Hippocampal formation (tissue), 2 donors: ENCODE measurements at regions not wholly inside any gene's neighbourhood (a gene's known extent, or its start where the extent isn't known, plus 50 kb on each side); places are given as distances from the start of the nearest gene placed in this dataset.

ENCODE experiments used
- DNase-seq, 2 donors: peaks; one replicate each; lab custom pipeline; 2025; lab: John Stamatoyannopoulos, UW

- no peak for DNase-seq
Observed at GRCh38 chr15:62547584-62547983, 382.5 kb upstream of the C2CD4B start.

DNA sequence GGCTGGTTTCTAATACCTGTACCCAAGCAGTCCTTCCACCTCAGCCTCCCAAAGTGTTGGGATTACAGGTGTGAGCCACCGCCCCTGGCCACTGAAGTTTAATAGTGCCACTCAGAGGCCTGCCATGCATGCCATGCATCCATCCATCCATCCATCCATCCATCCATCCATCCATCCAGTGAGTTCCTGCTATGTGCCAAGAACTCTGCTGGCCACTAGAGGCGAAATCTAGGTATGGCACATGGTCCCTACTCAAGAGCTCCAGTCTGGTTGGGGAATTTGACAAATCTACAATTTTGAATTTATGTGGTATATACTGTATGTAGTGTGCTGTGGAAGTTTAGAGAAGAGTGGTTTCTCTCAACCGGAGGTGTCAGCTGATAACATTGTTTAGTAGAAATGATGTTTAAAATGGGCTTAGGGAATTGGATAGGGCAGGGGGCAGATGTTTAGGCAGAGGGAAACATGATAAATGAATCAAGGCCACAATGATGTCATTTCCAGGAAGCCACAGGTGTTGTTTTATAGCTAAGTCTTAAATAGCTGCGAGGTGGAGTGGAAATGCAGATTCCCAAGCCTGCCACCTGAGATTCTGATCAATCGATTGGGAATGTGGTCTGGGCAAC, 384.4 kb upstream of the C2CD4B start:
- DNase-seq = no peak

DNA sequence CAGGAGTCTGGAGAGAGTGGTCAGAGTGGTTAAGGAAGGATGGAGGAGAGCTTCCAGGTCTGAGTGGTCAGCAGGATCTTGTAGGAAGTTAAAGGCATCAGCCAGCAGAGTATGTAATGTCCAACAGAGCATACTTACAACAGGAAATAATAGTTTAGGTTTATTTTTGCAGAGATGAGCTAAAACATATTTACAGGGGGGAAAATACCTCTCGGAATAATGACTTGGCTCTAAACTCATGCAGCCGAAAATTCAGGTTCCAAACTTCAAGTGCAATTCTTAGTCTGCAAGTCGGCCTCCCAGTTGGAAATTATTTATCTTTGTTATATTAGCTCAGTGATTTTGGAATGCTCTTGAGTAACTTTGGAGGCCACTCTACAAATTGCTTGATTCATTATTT, 385.0 kb upstream of the C2CD4B start:
- DNase-seq = no peak

DNA sequence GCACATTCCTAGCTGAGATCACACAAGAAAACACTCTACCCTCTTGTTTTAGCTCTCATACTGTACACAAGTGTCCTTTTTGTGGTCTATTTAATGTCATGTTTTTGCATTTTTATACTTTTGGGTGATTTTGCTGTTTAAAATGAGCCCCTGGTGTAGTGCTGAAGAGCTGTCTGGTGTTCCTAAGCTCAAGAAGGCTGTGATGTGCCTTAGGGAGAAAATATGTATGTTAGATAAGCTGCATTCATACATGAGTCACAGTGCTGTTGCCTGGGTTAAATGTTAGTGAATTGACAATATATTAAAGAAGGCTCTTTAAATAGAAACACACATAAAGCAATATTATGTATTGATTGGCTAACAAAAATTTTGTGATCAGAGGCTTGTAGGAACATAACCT, 387.4 kb upstream of the C2CD4B start:
- no peak for DNase-seq

DNA sequence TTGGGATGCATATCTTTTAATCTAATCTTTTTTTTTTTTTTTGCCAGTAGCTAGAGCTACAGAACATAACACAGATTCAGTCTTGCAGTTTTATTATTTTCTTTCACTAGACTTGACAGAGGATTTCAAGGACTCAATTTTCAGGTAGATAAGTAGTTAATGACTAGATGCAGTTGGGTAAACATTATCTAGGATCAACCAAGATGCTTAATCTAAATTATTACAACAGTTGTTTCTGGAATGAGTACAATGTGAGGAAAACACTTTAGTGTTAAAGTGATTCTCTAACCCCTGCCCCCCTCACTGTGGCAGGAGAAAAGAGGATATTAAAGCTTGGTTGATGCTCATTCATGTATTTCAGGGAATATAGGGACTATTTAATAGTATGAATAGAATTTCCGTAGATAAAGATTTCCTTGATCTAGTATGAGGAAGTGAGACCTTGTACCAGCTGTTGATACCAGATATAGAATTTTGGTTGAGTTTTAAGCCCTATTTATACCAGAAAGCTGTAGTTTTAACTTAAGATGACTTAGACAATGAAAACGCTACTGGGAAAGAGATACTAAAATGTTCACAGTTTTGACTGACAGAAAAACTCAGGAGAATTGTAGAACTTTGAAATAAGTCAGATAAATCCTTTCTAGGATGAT, 389.0 kb upstream of the C2CD4B start:
- no peak for DNase-seq

- peak in 1 of 2 donors; percentile 24 for DNase-seq
Observed at GRCh38 chr15:62558640-62559380, 393.7 kb upstream of the C2CD4B start.

DNA sequence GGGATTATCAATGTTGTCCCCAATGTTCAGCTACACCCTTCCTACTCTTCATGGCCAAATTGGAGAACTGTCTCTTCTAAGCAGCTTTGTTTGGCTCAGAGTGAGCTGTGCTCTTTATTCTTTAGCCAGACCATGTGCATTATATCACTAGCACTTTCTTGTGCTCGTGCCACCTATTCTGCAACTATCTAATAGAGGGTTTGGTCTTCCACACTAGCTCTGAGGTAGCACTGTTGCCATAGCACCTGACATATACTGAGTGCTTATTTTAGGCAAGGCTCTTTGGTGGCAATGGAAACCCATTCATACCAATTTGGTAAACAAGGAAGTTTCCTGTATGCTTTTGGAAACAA, 394.3 kb upstream of the C2CD4B start:
- no peak for DNase-seq

- no peak for DNase-seq
Observed at GRCh38 chr15:62561059-62561519, 396.0 kb upstream of the C2CD4B start.

DNA sequence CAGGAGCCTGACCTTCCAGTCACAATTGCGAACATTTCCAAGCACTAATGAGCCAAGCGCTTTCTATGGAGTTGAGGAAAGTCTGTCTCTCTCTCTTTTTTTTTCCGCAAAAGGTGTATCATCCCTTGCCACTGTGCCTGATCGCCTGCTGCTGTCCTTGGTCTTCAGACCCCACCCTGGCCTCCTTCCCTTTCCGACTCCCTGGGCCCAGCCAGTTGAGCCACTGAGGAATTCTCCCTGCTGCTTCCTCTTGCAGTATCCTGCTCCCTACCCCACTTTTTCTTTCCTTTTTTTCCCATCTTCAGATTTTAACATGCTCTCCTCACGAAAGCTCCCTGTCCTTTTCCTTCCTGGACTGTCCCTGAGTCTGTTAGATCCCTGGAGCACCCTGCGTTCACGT, 396.5 kb upstream of the C2CD4B start:
- no peak for DNase-seq

DNA sequence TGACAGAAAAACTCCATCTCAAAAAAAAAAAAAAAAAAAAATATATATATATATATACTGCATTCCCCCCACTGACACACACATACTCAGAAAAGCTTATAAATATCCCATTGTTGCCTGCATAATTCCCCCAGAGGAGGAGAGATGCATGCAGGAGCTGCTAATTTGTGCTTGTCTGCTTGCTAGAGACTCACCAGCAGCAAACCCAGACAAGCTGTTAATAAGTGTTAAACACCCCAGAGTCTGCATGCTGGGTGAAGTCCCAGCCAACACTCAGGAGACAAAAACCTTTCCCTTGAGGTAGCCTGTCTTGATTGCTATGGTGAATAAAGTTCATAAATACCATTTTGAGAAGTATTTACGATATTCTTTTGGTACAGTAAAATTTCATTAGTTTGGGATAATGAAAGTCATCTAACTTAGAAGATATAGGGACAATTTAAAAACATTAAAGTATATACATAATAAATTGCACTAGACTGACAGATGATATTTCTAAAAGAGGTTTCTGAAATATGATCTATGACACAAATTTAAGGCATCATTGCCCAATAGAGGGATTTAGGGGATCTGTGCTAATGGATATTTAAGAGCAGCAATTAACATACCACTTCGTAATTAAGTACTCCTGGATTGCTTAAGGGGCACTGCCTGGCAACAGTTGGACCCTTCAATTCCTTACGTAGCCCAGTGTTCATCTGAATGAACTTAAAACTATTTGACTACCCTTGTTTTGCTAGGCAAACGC, 400.0 kb upstream of the C2CD4B start:
- DNase-seq = no peak

- no peak for DNase-seq
Observed at GRCh38 chr15:62565634-62566026, 400.5 kb upstream of the C2CD4B start.

GRCh38 chr15:62566248-62566647, 401.2 kb upstream of the C2CD4B start:
- no peak for DNase-seq

GRCh38 chr15:62567501-62567900, 402.4 kb upstream of the C2CD4B start:
- no peak for DNase-seq

DNA sequence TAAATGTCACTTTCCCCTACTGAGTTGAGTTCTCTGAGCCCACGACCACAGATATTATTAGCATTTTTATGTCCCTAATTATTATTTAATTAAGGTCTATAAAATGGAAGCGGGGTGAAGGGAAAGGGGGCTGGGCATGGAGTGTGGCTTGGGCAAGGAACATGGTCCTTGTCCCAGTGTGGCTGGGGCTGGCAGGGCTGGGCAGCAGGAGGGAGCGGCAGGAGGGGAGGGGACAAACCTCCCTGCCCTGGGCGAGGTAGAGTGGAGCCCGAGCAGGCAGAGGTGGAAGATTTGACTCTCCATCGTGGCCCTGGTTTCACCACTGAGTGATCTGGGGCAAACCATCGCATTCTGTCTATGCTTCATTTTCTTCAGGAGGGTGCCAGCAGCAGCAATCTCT, 402.9 kb upstream of the C2CD4B start:
- no peak for DNase-seq

DNA sequence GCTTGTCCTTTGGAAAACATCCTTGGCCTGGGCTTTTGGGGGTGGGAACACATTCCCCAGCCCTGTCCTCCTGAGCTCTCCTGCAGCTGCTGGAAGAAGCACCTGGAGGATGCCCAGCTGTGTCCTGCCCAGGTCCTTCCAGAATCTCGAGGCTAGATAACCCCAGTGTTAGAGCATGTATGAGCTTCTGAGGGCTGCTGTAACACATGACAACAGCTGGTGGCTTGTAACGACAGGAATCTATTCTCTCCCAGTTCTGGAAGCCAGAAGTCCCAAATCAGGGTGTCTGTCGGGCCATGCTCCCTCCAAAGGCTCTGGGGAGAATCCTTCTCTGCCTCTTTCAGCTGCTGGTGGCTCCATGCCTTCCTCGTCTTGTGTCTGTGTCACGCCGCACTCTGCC, 403.6 kb upstream of the C2CD4B start:
- no peak for DNase-seq

- DNase-seq = no peak
Observed at GRCh38 chr15:62569460-62570404, 404.6 kb upstream of the C2CD4B start.

GRCh38 chr15:62570405-62570783, 405.3 kb upstream of the C2CD4B start:
- no peak for DNase-seq

DNA sequence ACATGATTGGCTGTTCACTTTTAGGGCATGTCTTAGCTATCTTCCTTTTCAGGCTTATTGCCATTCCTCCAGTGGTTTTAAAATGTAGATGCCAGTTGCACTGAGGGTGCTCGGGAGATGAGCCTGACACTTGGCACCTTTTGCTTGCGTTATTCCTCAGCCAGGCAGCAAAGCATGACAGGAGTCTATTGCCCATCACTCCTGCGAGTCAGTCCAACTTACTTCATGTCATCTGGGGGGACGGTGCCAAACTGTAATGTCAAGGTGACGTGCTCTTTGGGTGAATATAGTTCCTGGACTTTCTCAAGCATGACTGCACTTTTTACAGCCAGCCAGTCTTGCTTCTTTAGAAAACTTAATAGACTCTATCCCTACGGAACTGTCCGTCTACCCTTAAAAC, 406.0 kb upstream of the C2CD4B start:
- DNase-seq = no peak

GRCh38 chr15:62572797-62573196, 407.7 kb upstream of the C2CD4B start:
- no peak for DNase-seq

GRCh38 chr15:62573876-62574275, 408.8 kb upstream of the C2CD4B start:
- no peak for DNase-seq

GRCh38 chr15:62578546-62578945, 413.5 kb upstream of the C2CD4B start:
- no peak for DNase-seq

DNA sequence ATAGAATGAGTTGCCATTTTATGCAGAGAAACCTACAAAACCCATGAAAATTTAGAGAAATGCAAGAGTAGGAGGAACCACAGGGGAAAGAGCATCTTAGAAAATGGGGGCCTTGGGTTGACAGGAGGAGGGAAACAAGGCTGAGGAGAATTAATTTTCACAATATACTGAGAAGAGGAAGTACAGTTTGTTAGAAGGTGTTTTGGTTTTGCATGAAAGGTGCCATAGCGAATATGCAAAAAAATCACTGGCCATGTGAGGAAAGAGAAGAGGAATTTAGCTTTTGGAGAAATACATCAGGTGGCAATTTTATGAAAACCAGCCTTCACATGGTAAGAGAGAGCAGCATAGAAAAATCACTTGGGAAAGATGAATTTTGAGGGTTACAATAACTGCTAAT, 413.9 kb upstream of the C2CD4B start:
- no peak for DNase-seq
